Astrocyte (in vitro differentiated cells and primary cell): ENCODE measurements at regions not wholly inside any gene's neighbourhood (a gene's known extent, or its start where the extent isn't known, plus 50 kb on each side); places are given as distances from the start of the nearest gene placed in this dataset.
A peak's percentile ranks its signal among the peaks of the same experiment; 100 is the strongest.

Experiments
- DNase-seq: peaks from one replicate; pipeline ENCODE4 v3.0.0-alpha.2; 2010; ENCODE audit warnings: low read depth
- FAIRE-seq: peaks from 2 replicates; lab custom pipeline; 2011; peaks lifted over from hg19 to GRCh38; lab: Jason Lieb, UNC
- H2AFZ ChIP-seq: 2 replicates; pipeline ENCODE4 v1.6.0; 2012; ENCODE audit warnings: low read depth, low read length, inconsistent platforms
- H3K27ac ChIP-seq: 2 replicates; pipeline ENCODE4 v1.5.1; 2011; ENCODE audit warnings: low read depth, low read length, inconsistent platforms
- H3K27me3 ChIP-seq: 2 replicates; pipeline ENCODE4 v1.6.0; 2011; ENCODE audit warnings: low read length, inconsistent platforms; ENCODE audit not compliant: insufficient read depth
- H3K36me3 ChIP-seq: 2 replicates; pipeline ENCODE4 v1.5.1; 2011; ENCODE audit warnings: low read length, inconsistent platforms; ENCODE audit not compliant: insufficient read depth
- H3K4me1 ChIP-seq: 2 replicates; pipeline ENCODE4 v1.5.1; 2011; ENCODE audit warnings: low read length, inconsistent platforms; ENCODE audit not compliant: insufficient read depth
- H3K4me2 ChIP-seq: 2 replicates; pipeline ENCODE4 v1.6.0; 2012; ENCODE audit warnings: low read length, inconsistent platforms
- H3K4me3 ChIP-seq: 2 replicates; pipeline ENCODE4 v1.5.1; 2011; ENCODE audit warnings: low read depth, mild to moderate bottlenecking, low read length, inconsistent platforms; ENCODE audit not compliant: insufficient read depth
- H3K79me2 ChIP-seq: 2 replicates; pipeline ENCODE4 v1.6.0; 2012; ENCODE audit warnings: mild to moderate bottlenecking, low read length, inconsistent platforms; ENCODE audit not compliant: insufficient read depth
- H3K9ac ChIP-seq: 2 replicates; pipeline ENCODE4 v1.6.0; 2012; ENCODE audit warnings: mild to moderate bottlenecking, low read length, inconsistent platforms
- H3K9me3 ChIP-seq: 2 replicates; pipeline ENCODE4 v1.5.1; 2012; ENCODE audit warnings: low read depth, mild to moderate bottlenecking, low read length, inconsistent platforms; ENCODE audit not compliant: insufficient read depth
- H4K20me1 ChIP-seq: 2 replicates; pipeline ENCODE4 v1.6.0; 2012; ENCODE audit warnings: low read length, inconsistent platforms; ENCODE audit not compliant: insufficient read depth
- H3K27ac Mint-ChIP-seq: one replicate; pipeline ENCODE4 v1.8.0; 2021; ENCODE audit warnings: mild to moderate bottlenecking, mixed read lengths; ENCODE audit not compliant: unreplicated experiment
- H3K27me3 Mint-ChIP-seq: one replicate; pipeline ENCODE4 v1.8.0; 2021; ENCODE audit warnings: low read depth, mixed read lengths; ENCODE audit not compliant: unreplicated experiment
- H3K36me3 Mint-ChIP-seq: one replicate; pipeline ENCODE4 v1.8.0; 2021; ENCODE audit warnings: low read depth, mixed read lengths; ENCODE audit not compliant: unreplicated experiment
- H3K4me1 Mint-ChIP-seq: one replicate; pipeline ENCODE4 v1.8.0; 2021; ENCODE audit warnings: low read depth, mixed read lengths; ENCODE audit not compliant: unreplicated experiment
- H3K4me3 Mint-ChIP-seq: one replicate; pipeline ENCODE4 v1.8.0; 2021; ENCODE audit warnings: mild to moderate bottlenecking, moderate library complexity, mixed read lengths; ENCODE audit not compliant: unreplicated experiment
- H3K9me3 Mint-ChIP-seq: one replicate; pipeline ENCODE4 v1.8.0; 2021; ENCODE audit warnings: mild to moderate bottlenecking, mixed read lengths; ENCODE audit not compliant: unreplicated experiment
- CTCF ChIP-seq: IDR thresholded peaks from 2 replicates; pipeline ENCODE4 v1.5.1; 2011; ENCODE audit warnings: low read depth, mild to moderate bottlenecking, inconsistent platforms, low read length, moderate library complexity; ENCODE audit not compliant: insufficient read depth
- EZH2 ChIP-seq: IDR thresholded peaks from 2 replicates; pipeline ENCODE4 v1.6.1; 2012; ENCODE audit warnings: mild to moderate bottlenecking, low read length, inconsistent platforms; ENCODE audit not compliant: insufficient read depth

GRCh38 chr9:23559522-23559921 lies 266.5 kb downstream of the ELAVL2 start:
- Histone ChIP-seq H3K79me2 (no peaks in the 10 kb centered on the region), H3K9me3 (no peaks in the 10 kb centered on the region), H2AFZ (no peak overlapping the region), H3K36me3 (no peaks in the 10 kb centered on the region), H3K9ac (no peak overlapping the region), H3K4me3 (no peak overlapping the region), H3K4me1 (no peaks in the 10 kb centered on the region), H3K4me2 (no peak overlapping the region), H3K27ac (no peak overlapping the region), H3K27me3 (no peaks in the 10 kb centered on the region), H4K20me1 (no peaks in the 10 kb centered on the region)
- peaks cover 6% of the 10 kb centered on the region for H3K27me3 Mint-ChIP-seq
- peaks cover 5% of the 10 kb centered on the region for H3K9me3 Mint-ChIP-seq
- H3K4me3 Mint-ChIP-seq: no peak overlapping the region
- no peak overlapping the region for H3K27ac Mint-ChIP-seq
- DNase-seq: no peak
- no peak for TF ChIP-seq EZH2
- TF ChIP-seq CTCF: no peak
- H3K36me3 Mint-ChIP-seq: peaks cover 1% of the 10 kb centered on the region
- no peak for FAIRE-seq
- peaks cover 26% of the 10 kb centered on the region for H3K4me1 Mint-ChIP-seq

GRCh38 chr9:23563517-23563916 lies 262.5 kb downstream of the ELAVL2 start:
- Histone ChIP-seq H3K9ac (no peak overlapping the region), H3K27me3 (no peaks in the 10 kb centered on the region), H3K27ac (no peak overlapping the region), H3K36me3 (no peaks in the 10 kb centered on the region), H4K20me1 (no peaks in the 10 kb centered on the region), H3K4me3 (no peak overlapping the region), H3K4me1 (no peaks in the 10 kb centered on the region), H2AFZ (no peak overlapping the region), H3K79me2 (no peaks in the 10 kb centered on the region), H3K9me3 (no peaks in the 10 kb centered on the region), H3K4me2 (peak overlapping the region; percentile 13)
- TF ChIP-seq EZH2: no peak
- no peak for TF ChIP-seq CTCF
- Mint-ChIP-seq H3K27me3 (no peaks in the 10 kb centered on the region), H3K36me3 (peaks cover 1% of the 10 kb centered on the region), H3K4me1 (peaks cover 20% of the 10 kb centered on the region), H3K9me3 (peaks cover 3% of the 10 kb centered on the region), H3K27ac (no peak overlapping the region), H3K4me3 (no peak overlapping the region)
- FAIRE-seq (no peak), DNase-seq (peak; percentile 61)

GRCh38 chr9:23567516-23568165 lies 258.4 kb downstream of the ELAVL2 start:
- DNase-seq (no peak), FAIRE-seq (no peak)
- Mint-ChIP-seq H3K27me3 (no peaks in the 10 kb centered on the region), H3K27ac (peak overlapping the region; percentile 58), H3K36me3 (no peaks in the 10 kb centered on the region), H3K4me3 (no peak overlapping the region), H3K4me1 (peaks cover 19% of the 10 kb centered on the region), H3K9me3 (peaks cover 2% of the 10 kb centered on the region)
- no peaks in the 10 kb centered on the region for H3K79me2 ChIP-seq
- H3K36me3 ChIP-seq: no peaks in the 10 kb centered on the region
- TF ChIP-seq CTCF: no peak
- TF ChIP-seq EZH2: no peak
- no peaks in the 10 kb centered on the region for H3K4me1 ChIP-seq
- H3K27me3 ChIP-seq: no peaks in the 10 kb centered on the region
- no peaks in the 10 kb centered on the region for H4K20me1 ChIP-seq
- no peak overlapping the region for H3K27ac ChIP-seq
- no peak overlapping the region for H3K4me3 ChIP-seq
- H3K4me2 ChIP-seq: no peak overlapping the region
- H2AFZ ChIP-seq: no peak overlapping the region
- no peak overlapping the region for H3K9ac ChIP-seq
- no peaks in the 10 kb centered on the region for H3K9me3 ChIP-seq
